H9 (cell line): ENCODE measurements at regions not wholly inside any gene's neighbourhood (a gene's known extent, or its start where the extent isn't known, plus 50 kb on each side); places are given as distances from the start of the nearest gene placed in this dataset.

Experiments
- DNase-seq: peaks from one replicate; pipeline ENCODE4 v3.0.0-alpha.2; 2017
- H2AFZ ChIP-seq: one replicate; pipeline ENCODE4 v1.6.1; 2013; ENCODE audit warnings: mild to moderate bottlenecking, low read length, control low read depth, moderate library complexity
- H2AK5ac ChIP-seq: 2 replicates; pipeline ENCODE4 v1.6.1; 2013; ENCODE audit warnings: low read length, control low read depth, mixed read lengths; ENCODE audit not compliant: insufficient read length
- H2BK120ac ChIP-seq: one replicate; pipeline ENCODE4 v1.6.1; 2013; ENCODE audit warnings: low read depth, mild to moderate bottlenecking, low read length, control low read depth, inconsistent platforms; ENCODE audit not compliant: poor library complexity, severe bottlenecking
- H2BK12ac ChIP-seq: 2 replicates; pipeline ENCODE4 v1.6.1; 2013; ENCODE audit warnings: low read length, control low read depth, mixed read lengths, low read depth; ENCODE audit not compliant: insufficient read length
- H2BK15ac ChIP-seq: 2 replicates; pipeline ENCODE4 v1.6.1; 2013; ENCODE audit warnings: low read depth, low read length, control low read depth
- H2BK20ac ChIP-seq: one replicate; pipeline ENCODE4 v1.6.1; 2013; ENCODE audit warnings: low read depth, mild to moderate bottlenecking, low read length, control low read depth, inconsistent platforms; ENCODE audit not compliant: poor library complexity, severe bottlenecking
- H2BK5ac ChIP-seq: 2 replicates; pipeline ENCODE4 v1.6.1; 2013; ENCODE audit warnings: low read length, control low read depth, mixed read lengths; ENCODE audit not compliant: insufficient read length
- H3K14ac ChIP-seq: 2 replicates; pipeline ENCODE4 v1.6.1; 2013; ENCODE audit warnings: low read length, control low read depth; ENCODE audit not compliant: insufficient read depth
- H3K18ac ChIP-seq: 2 replicates; pipeline ENCODE4 v1.6.1; 2013; ENCODE audit warnings: low read depth, mild to moderate bottlenecking, mixed read lengths, low read length, control low read depth; ENCODE audit not compliant: insufficient read length
- H3K23ac ChIP-seq: 2 replicates; pipeline ENCODE4 v1.6.1; 2013; ENCODE audit warnings: low read length, control low read depth, mixed read lengths, low read depth; ENCODE audit not compliant: insufficient read length
- H3K23me2 ChIP-seq: 2 replicates; pipeline ENCODE4 v1.6.1; 2013; ENCODE audit warnings: low read depth, mild to moderate bottlenecking, mixed read lengths, low read length, control low read depth; ENCODE audit not compliant: insufficient read length, poor library complexity, severe bottlenecking
- H3K27ac ChIP-seq: 2 replicates; pipeline ENCODE4 v1.5.1; 2013; ENCODE audit warnings: low read length, control low read depth, mixed read lengths, low read depth; ENCODE audit not compliant: insufficient read length
- H3K27me3 ChIP-seq: 2 replicates; pipeline ENCODE4 v1.6.1; 2013; ENCODE audit warnings: low read length, control low read depth, inconsistent platforms; ENCODE audit not compliant: insufficient read depth
- H3K4ac ChIP-seq: 2 replicates; pipeline ENCODE4 v1.6.1; 2013; ENCODE audit warnings: low read depth, mild to moderate bottlenecking, control low read depth, inconsistent platforms, low read length, moderate library complexity
- H3K4me1 ChIP-seq: 2 replicates; pipeline ENCODE4 v1.6.1; 2013; ENCODE audit warnings: low read length, control low read depth, inconsistent platforms; ENCODE audit not compliant: insufficient read depth
- H3K4me2 ChIP-seq: 2 replicates; pipeline ENCODE4 v1.6.1; 2013; ENCODE audit warnings: low read length, control low read depth, mixed read lengths; ENCODE audit not compliant: insufficient read length, insufficient read depth
- H3K56ac ChIP-seq: 2 replicates; pipeline ENCODE4 v1.6.1; 2013; ENCODE audit warnings: low read depth, mild to moderate bottlenecking, mixed read lengths, low read length, control low read depth; ENCODE audit not compliant: insufficient read length
- H3K79me1 ChIP-seq: 2 replicates; pipeline ENCODE4 v1.6.1; 2013; ENCODE audit warnings: low read depth, mild to moderate bottlenecking, moderate library complexity, low read length, control low read depth, inconsistent platforms; ENCODE audit not compliant: insufficient read depth, poor library complexity, severe bottlenecking
- H3K79me2 ChIP-seq: 2 replicates; pipeline ENCODE4 v1.6.1; 2013; ENCODE audit warnings: low read length, control low read depth, inconsistent platforms; ENCODE audit not compliant: insufficient read depth
- H3K9ac ChIP-seq: 2 replicates; pipeline ENCODE4 v1.6.1; 2013; ENCODE audit warnings: low read length, control low read depth, mixed read lengths; ENCODE audit not compliant: insufficient read length; ENCODE audit errors: extremely low read depth
- H3K9me3 ChIP-seq: one replicate; pipeline ENCODE4 v1.6.1; 2013; ENCODE audit warnings: low read depth, low read length, inconsistent platforms; ENCODE audit not compliant: control insufficient read depth
- H3T11ph ChIP-seq: one replicate; pipeline ENCODE4 v1.6.1; 2013; ENCODE audit warnings: mild to moderate bottlenecking, low read length, control low read depth, inconsistent platforms
- H4K20me1 ChIP-seq: one replicate; pipeline ENCODE4 v1.6.1; 2013; ENCODE audit not compliant: control insufficient read depth, insufficient read length, insufficient read depth
- H4K5ac ChIP-seq: 2 replicates; pipeline ENCODE4 v1.6.1; 2013; ENCODE audit warnings: low read depth, mild to moderate bottlenecking, mixed read lengths, low read length, control low read depth; ENCODE audit not compliant: insufficient read length
- H4K8ac ChIP-seq: replicated peaks from 2 replicates; pipeline ENCODE4 v1.6.1; 2013; ENCODE audit warnings: low read length, control low read depth, mixed read lengths, low read depth; ENCODE audit not compliant: insufficient read length
- H4K91ac ChIP-seq: 2 replicates; pipeline ENCODE4 v1.6.1; 2013; ENCODE audit warnings: low read depth, mild to moderate bottlenecking, moderate library complexity, mixed read lengths, low read length, control low read depth; ENCODE audit not compliant: insufficient read length
- H3K27ac Mint-ChIP-seq, 3 experiments: 2 replicates in 2 of 3; 3 replicates in 1 of 3; pipeline ENCODE4 v1.8.0; 2020 to 2021; ENCODE audit warnings: mixed read lengths in 3 of 3, mild to moderate bottlenecking in 1 of 3, moderate library complexity in 1 of 3
- H3K27me3 Mint-ChIP-seq: 2 replicates; pipeline ENCODE4 v1.8.0; 2021; ENCODE audit warnings: low read depth, mild to moderate bottlenecking, moderate library complexity, mixed read lengths
- H3K36me3 Mint-ChIP-seq, 3 experiments: 2 replicates in 2 of 3; 3 replicates in 1 of 3; pipeline ENCODE4 v1.8.0; 2020 to 2021; ENCODE audit warnings: low read depth in 3 of 3, mixed read lengths in 3 of 3; ENCODE audit not compliant: insufficient read depth in 1 of 3
- H3K4me1 Mint-ChIP-seq, 2 experiments: 2 replicates each; pipeline ENCODE4 v1.8.0; 2020; ENCODE audit warnings: mixed read lengths in 2 of 2
- H3K4me3 Mint-ChIP-seq, 2 experiments: 2 replicates in 1 of 2; 3 replicates in 1 of 2; pipeline ENCODE4 v1.8.0; 2020 to 2021; ENCODE audit warnings: mild to moderate bottlenecking in 2 of 2, mixed read lengths in 2 of 2, moderate library complexity in 1 of 2
- H3K9me3 Mint-ChIP-seq, 2 experiments: 2 replicates in 1 of 2; 3 replicates in 1 of 2; pipeline ENCODE4 v1.8.0; 2020; ENCODE audit warnings: mild to moderate bottlenecking in 2 of 2, mixed read lengths in 2 of 2, moderate library complexity in 1 of 2
- WGBS: extraction: QIAGEN DNeasy Blood & Tissue Kit; methylation state at CpG from one replicate; pipeline ENCODE4 v1.1.7; 2013; ENCODE audit warnings: missing lambda C conversion rate, low lambda C conversion rate, mixed read lengths; ENCODE audit not compliant: insufficient read length; ENCODE audit errors: extremely low coverage; 5-methylcytosine and 5-hydroxymethylcytosine counted together
- TF ChIP-seq, protein P1 (sequence below): fragments of 200-600 bp; sonication (generic); conservative IDR thresholded peaks from 3 replicates; pipeline ENCODE4 v1.8.0; 2021; ENCODE audit warnings: antibody characterized with exemption, mild to moderate bottlenecking

DNA sequence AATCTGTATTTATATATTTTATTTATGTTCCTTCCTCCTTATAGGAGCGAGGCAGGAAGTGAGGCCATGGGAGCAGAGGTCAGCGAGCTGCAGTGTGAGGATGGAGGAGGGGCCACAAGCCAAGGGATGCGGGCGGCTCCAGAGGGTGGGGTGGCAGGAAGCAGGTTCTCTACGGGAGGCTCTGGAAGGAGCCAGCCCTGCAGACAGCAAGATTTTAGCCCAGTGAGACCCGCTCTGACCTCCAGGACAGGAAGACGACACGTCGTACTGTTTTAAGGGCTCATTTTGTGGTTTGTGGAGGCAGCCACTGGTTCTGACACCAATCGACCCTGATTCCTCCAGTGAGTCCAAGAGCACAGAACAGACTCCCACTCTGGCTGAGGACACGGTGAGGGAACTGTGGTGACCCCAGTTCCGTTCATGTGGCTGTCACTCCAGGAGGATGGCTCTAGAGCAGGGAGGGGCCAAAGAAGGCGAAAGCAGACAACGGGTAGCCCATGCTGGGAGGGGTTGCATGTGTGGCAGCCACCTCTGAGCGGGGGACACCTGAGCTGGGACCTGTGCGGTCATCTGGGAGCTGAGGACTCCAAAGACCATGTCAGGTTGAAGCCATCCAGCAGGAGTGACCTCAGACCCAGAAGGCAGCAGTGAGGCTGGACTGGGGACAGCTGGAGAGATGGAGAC is 100.1 kb upstream of the BHLHE23 start:
- WGBS, result no CpG with 5 or more reads among the region's 16 CpGs
- no peak overlapping the region for H2BK5ac ChIP-seq
- H2BK120ac ChIP-seq, result no peak overlapping the region
- no peaks in the 10 kb centered on the region for H3K4me1 ChIP-seq
- Mint-ChIP-seq H3K4me1 (peaks cover 0 to 1% of the 10 kb centered on the region in 2 experiments; a peak in 2 of 4 replicates), H3K36me3 (no peaks in the 10 kb centered on the region), H3K27me3 (peaks cover 74% of the 10 kb centered on the region), H3K4me3 (no peak overlapping the region), H3K27ac (no peak overlapping the region), H3K9me3 (peaks cover 9 to 22% of the 10 kb centered on the region in 2 experiments; a peak in 4 of 5 replicates)
- no peak overlapping the region for H3K27ac ChIP-seq
- H2BK12ac ChIP-seq, result no peak overlapping the region
- no peak overlapping the region for H4K91ac ChIP-seq
- H3K9ac ChIP-seq, result no peak overlapping the region
- no peak overlapping the region for H3K18ac ChIP-seq
- H2BK20ac ChIP-seq, result no peak overlapping the region
- H3K4me2 ChIP-seq, result no peak overlapping the region
- no peak overlapping the region for H2BK15ac ChIP-seq
- H3K56ac ChIP-seq, result no peak overlapping the region
- H4K5ac ChIP-seq, result no peak overlapping the region
- peaks cover 7% of the 10 kb centered on the region; the same call in 1 of the 2 replicates for H3K27me3 ChIP-seq
- TF ChIP-seq, protein P1, sequence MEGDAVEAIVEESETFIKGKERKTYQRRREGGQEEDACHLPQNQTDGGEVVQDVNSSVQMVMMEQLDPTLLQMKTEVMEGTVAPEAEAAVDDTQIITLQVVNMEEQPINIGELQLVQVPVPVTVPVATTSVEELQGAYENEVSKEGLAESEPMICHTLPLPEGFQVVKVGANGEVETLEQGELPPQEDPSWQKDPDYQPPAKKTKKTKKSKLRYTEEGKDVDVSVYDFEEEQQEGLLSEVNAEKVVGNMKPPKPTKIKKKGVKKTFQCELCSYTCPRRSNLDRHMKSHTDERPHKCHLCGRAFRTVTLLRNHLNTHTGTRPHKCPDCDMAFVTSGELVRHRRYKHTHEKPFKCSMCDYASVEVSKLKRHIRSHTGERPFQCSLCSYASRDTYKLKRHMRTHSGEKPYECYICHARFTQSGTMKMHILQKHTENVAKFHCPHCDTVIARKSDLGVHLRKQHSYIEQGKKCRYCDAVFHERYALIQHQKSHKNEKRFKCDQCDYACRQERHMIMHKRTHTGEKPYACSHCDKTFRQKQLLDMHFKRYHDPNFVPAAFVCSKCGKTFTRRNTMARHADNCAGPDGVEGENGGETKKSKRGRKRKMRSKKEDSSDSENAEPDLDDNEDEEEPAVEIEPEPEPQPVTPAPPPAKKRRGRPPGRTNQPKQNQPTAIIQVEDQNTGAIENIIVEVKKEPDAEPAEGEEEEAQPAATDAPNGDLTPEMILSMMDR, result no peak
- H3K79me2 ChIP-seq, result no peaks in the 10 kb centered on the region
- DNase-seq, result no peak
- no peak overlapping the region for H2AK5ac ChIP-seq
- H3K79me1 ChIP-seq, result no peaks in the 10 kb centered on the region
- H3K14ac ChIP-seq, result no peak overlapping the region
- H3K23ac ChIP-seq, result no peak overlapping the region
- no peak overlapping the region for H4K8ac ChIP-seq
- H4K20me1 ChIP-seq, result no peaks in the 10 kb centered on the region
- peaks cover 12% of the 10 kb centered on the region for H3K23me2 ChIP-seq
- no peak overlapping the region for H3K4ac ChIP-seq
- no peak overlapping the region for H3T11ph ChIP-seq
- H2AFZ ChIP-seq, result no peak overlapping the region
- H3K9me3 ChIP-seq, result no peaks in the 10 kb centered on the region
